Neuron (in vitro differentiated cells): ENCODE measurements at regions not wholly inside any gene's neighbourhood (a gene's known extent, or its start where the extent isn't known, plus 50 kb on each side); places are given as distances from the start of the nearest gene placed in this dataset.
A peak's percentile ranks its signal among the peaks of the same experiment; 100 is the strongest.

Experiments used
- H2AFZ ChIP-seq: one replicate; pipeline ENCODE4 v1.6.1; 2013; ENCODE audit warnings: low read depth, mild to moderate bottlenecking, inconsistent platforms, low read length, moderate library complexity
- H3K27me3 ChIP-seq: one replicate; pipeline ENCODE4 v1.6.1; 2013; ENCODE audit warnings: low read length; ENCODE audit not compliant: insufficient read depth
- H3K36me3 ChIP-seq: one replicate; pipeline ENCODE4 v1.6.1; 2013; ENCODE audit warnings: low read length; ENCODE audit not compliant: insufficient read depth
- H3K4me1 ChIP-seq: one replicate; pipeline ENCODE4 v1.6.1; 2013; ENCODE audit warnings: low read length; ENCODE audit not compliant: insufficient read depth
- H3K4me3 ChIP-seq: 2 replicates; pipeline ENCODE4 v1.5.1; 2013; ENCODE audit warnings: mild to moderate bottlenecking, low read length, moderate library complexity
- H3K9me3 ChIP-seq: one replicate; pipeline ENCODE4 v1.6.1; 2013; ENCODE audit warnings: low read length

- Histone ChIP-seq H3K4me3 (no peak overlapping the region), H3K4me1 (peaks cover 2% of the 10 kb centered on the region), H2AFZ (no peak overlapping the region), H3K9me3 (no peaks in the 10 kb centered on the region), H3K27me3 (no peaks in the 10 kb centered on the region), H3K36me3 (no peaks in the 10 kb centered on the region)
These were observed 220.2 kb upstream of the PLEKHG7 start for GRCh38 chr12:92482599-92482998.

- H3K27me3 ChIP-seq = no peaks in the 10 kb centered on the region
- H3K9me3 ChIP-seq = no peaks in the 10 kb centered on the region
- no peaks in the 10 kb centered on the region for H3K4me1 ChIP-seq
- no peak overlapping the region for H3K4me3 ChIP-seq
- H3K36me3 ChIP-seq = no peaks in the 10 kb centered on the region
- H2AFZ ChIP-seq = no peak overlapping the region
These were observed 221.7 kb upstream of the PLEKHG7 start for GRCh38 chr12:92481066-92481465.

GRCh38 chr12:92478692-92479091 lies 224.1 kb upstream of the PLEKHG7 start:
- Histone ChIP-seq H3K4me1 (peaks cover 2% of the 10 kb centered on the region), H2AFZ (no peak overlapping the region)

GRCh38 chr12:92476844-92477243 lies 225.9 kb upstream of the PLEKHG7 start:
- no peak overlapping the region for H3K4me3 ChIP-seq
- peaks cover 5% of the 10 kb centered on the region for H3K4me1 ChIP-seq
- H3K9me3 ChIP-seq = no peaks in the 10 kb centered on the region
- no peaks in the 10 kb centered on the region for H3K27me3 ChIP-seq
- H2AFZ ChIP-seq = no peak overlapping the region
- no peaks in the 10 kb centered on the region for H3K36me3 ChIP-seq

More at GRCh38 chr12:92478692-92479091, 224.1 kb upstream of the PLEKHG7 start:
- Histone ChIP-seq H3K4me3 (no peak overlapping the region), H3K27me3 (no peaks in the 10 kb centered on the region), H3K36me3 (no peaks in the 10 kb centered on the region), H3K9me3 (no peaks in the 10 kb centered on the region)

- H3K9me3 ChIP-seq = no peaks in the 10 kb centered on the region
- H3K27me3 ChIP-seq = no peaks in the 10 kb centered on the region
- peaks cover 5% of the 10 kb centered on the region for H3K4me1 ChIP-seq
- H3K4me3 ChIP-seq = no peak overlapping the region
- H2AFZ ChIP-seq = peak overlapping the region; percentile 39
- no peaks in the 10 kb centered on the region for H3K36me3 ChIP-seq
These were observed 229.2 kb upstream of the PLEKHG7 start for GRCh38 chr12:92473564-92473963.

GRCh38 chr12:92472201-92472600 lies 230.6 kb upstream of the PLEKHG7 start:
- H3K9me3 ChIP-seq = no peaks in the 10 kb centered on the region
- H3K27me3 ChIP-seq = no peaks in the 10 kb centered on the region
- peaks cover 5% of the 10 kb centered on the region for H3K4me1 ChIP-seq
- no peak overlapping the region for H3K4me3 ChIP-seq
- H2AFZ ChIP-seq = no peak overlapping the region
- no peaks in the 10 kb centered on the region for H3K36me3 ChIP-seq

GRCh38 chr12:92471551-92471950 lies 231.2 kb upstream of the PLEKHG7 start:
- no peaks in the 10 kb centered on the region for H3K9me3 ChIP-seq
- H3K4me3 ChIP-seq = no peak overlapping the region
- no peaks in the 10 kb centered on the region for H3K27me3 ChIP-seq
- no peaks in the 10 kb centered on the region for H3K36me3 ChIP-seq
- no peak overlapping the region for H2AFZ ChIP-seq
- H3K4me1 ChIP-seq = peaks cover 11% of the 10 kb centered on the region

GRCh38 chr12:92470608-92471021 lies 232.2 kb upstream of the PLEKHG7 start:
- H3K9me3 ChIP-seq = no peaks in the 10 kb centered on the region
- H3K4me1 ChIP-seq = peaks cover 15% of the 10 kb centered on the region
- no peak overlapping the region for H3K4me3 ChIP-seq
- H3K27me3 ChIP-seq = no peaks in the 10 kb centered on the region
- no peak overlapping the region for H2AFZ ChIP-seq
- no peaks in the 10 kb centered on the region for H3K36me3 ChIP-seq

- Histone ChIP-seq H3K27me3 (no peaks in the 10 kb centered on the region), H3K9me3 (no peaks in the 10 kb centered on the region), H2AFZ (no peak overlapping the region), H3K4me1 (peaks cover 21% of the 10 kb centered on the region), H3K36me3 (no peaks in the 10 kb centered on the region), H3K4me3 (no peak overlapping the region)
These were observed 233.0 kb upstream of the PLEKHG7 start for GRCh38 chr12:92469837-92470236.

- H3K4me3 ChIP-seq = no peak overlapping the region
- H2AFZ ChIP-seq = no peak overlapping the region
- peaks cover 21% of the 10 kb centered on the region for H3K4me1 ChIP-seq
- no peaks in the 10 kb centered on the region for H3K9me3 ChIP-seq
- H3K36me3 ChIP-seq = no peaks in the 10 kb centered on the region
- H3K27me3 ChIP-seq = no peaks in the 10 kb centered on the region
These were observed 234.3 kb upstream of the PLEKHG7 start for GRCh38 chr12:92468358-92469020.

GRCh38 chr12:92467886-92468285 lies 234.9 kb upstream of the PLEKHG7 start:
- Histone ChIP-seq H3K27me3 (no peaks in the 10 kb centered on the region), H2AFZ (no peak overlapping the region), H3K4me1 (peaks cover 21% of the 10 kb centered on the region), H3K4me3 (no peak overlapping the region), H3K36me3 (no peaks in the 10 kb centered on the region), H3K9me3 (no peaks in the 10 kb centered on the region)

GRCh38 chr12:92466391-92467305 lies 236.1 kb upstream of the PLEKHG7 start:
- no peaks in the 10 kb centered on the region for H3K27me3 ChIP-seq
- H3K9me3 ChIP-seq = no peaks in the 10 kb centered on the region
- peak overlapping the region; percentile 61 for H2AFZ ChIP-seq
- peak overlapping the region; percentile 9 for H3K4me3 ChIP-seq
- peaks cover 21% of the 10 kb centered on the region for H3K4me1 ChIP-seq
- H3K36me3 ChIP-seq = no peaks in the 10 kb centered on the region

GRCh38 chr12:92465786-92466295 lies 236.9 kb upstream of the PLEKHG7 start:
- peaks cover 21% of the 10 kb centered on the region for H3K4me1 ChIP-seq
- peak overlapping the region; percentile 61 for H2AFZ ChIP-seq
- H3K9me3 ChIP-seq = no peaks in the 10 kb centered on the region
- H3K27me3 ChIP-seq = no peaks in the 10 kb centered on the region
- no peaks in the 10 kb centered on the region for H3K36me3 ChIP-seq
- H3K4me3 ChIP-seq = no peak overlapping the region
